ENCODE measurements at regions not wholly inside any gene's neighbourhood (a gene's known extent, or its start where the extent isn't known, plus 50 kb on each side); places are given as distances from the start of the nearest gene placed in this dataset.

DNA sequence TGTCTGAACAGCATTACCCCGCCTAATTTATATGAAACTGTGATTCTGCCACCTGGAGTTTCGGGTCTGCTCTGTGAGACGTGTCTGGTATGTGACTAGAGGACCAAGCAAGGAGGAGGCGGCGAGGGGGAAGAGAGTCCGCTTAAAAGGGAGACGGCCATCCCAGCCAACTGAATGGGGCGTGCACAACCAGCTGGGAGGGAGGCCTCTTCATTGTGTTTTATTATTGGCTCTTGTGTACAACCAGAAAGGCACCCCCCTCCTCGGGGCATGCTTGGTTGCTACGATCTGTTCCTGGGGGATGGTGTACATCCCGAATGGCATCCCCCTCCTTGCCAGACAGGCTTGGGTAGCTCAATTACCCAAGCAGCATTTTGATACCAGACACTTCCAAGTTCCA is 384.5 kb upstream of the SALL1 start:
- TF ChIP-seq, protein P1, sequence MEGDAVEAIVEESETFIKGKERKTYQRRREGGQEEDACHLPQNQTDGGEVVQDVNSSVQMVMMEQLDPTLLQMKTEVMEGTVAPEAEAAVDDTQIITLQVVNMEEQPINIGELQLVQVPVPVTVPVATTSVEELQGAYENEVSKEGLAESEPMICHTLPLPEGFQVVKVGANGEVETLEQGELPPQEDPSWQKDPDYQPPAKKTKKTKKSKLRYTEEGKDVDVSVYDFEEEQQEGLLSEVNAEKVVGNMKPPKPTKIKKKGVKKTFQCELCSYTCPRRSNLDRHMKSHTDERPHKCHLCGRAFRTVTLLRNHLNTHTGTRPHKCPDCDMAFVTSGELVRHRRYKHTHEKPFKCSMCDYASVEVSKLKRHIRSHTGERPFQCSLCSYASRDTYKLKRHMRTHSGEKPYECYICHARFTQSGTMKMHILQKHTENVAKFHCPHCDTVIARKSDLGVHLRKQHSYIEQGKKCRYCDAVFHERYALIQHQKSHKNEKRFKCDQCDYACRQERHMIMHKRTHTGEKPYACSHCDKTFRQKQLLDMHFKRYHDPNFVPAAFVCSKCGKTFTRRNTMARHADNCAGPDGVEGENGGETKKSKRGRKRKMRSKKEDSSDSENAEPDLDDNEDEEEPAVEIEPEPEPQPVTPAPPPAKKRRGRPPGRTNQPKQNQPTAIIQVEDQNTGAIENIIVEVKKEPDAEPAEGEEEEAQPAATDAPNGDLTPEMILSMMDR (IDR thresholded peaks at IDR 0.05), result no peak
- no peak for TF ChIP-seq ZFX (IDR thresholded peaks at IDR 0.05; ENCODE audit: borderline replicate concordance)
- H3K27ac ChIP-seq, result no peak overlapping the region

- TF ChIP-seq ZFX (IDR thresholded peaks at IDR 0.05; ENCODE audit: borderline replicate concordance), result no peak
- TF ChIP-seq, protein P1 (IDR thresholded peaks at IDR 0.05), result no peak
- H3K27ac ChIP-seq, result no peak overlapping the region
Measured at GRCh38 chr16:51532551-51532950, 381.5 kb upstream of the SALL1 start.

DNA sequence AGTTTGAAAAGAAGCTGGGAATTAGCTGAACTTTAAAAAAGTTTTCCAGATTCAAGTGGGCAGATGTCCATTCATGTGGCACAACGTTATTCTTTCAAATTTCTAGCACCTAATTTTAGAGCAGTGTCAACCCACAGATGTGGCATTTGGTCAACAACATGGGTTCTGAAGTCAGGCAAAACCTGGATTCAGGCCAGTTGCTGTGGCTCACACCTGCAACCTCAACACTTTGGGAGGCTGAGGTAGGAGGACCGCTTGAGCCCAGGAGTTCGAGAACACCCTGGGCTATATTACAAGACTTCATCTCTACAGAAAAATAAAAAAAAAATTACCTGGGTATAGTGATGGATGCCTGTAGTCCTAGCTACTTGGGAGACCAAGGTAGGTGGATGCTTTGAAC is 380.2 kb upstream of the SALL1 start:
- no peak overlapping the region for H3K27ac ChIP-seq
- TF ChIP-seq ZFX (IDR thresholded peaks at IDR 0.05; ENCODE audit: borderline replicate concordance), result no peak
- TF ChIP-seq, protein P1 (IDR thresholded peaks at IDR 0.05), result no peak

DNA sequence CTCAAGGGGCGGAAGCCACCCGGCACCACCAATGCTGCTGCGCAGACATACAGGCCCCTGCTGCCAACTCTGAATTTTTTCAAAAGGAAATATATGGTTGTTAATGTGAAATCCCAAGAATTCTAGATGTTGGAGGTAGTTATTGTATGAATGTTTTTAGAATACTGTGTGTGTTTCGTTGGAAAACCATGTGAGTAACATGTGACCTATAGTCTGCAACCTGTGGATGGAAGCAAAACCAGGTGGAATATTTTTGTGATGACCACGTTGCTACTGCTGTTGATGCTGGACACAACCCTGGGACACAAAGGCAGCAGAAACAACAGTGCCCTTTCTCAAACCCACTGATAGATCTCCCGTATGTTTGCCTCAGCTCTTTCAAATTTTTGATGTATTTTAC is 376.3 kb upstream of the SALL1 start:
- TF ChIP-seq, protein P1 (IDR thresholded peaks at IDR 0.05), result no peak
- H3K27ac ChIP-seq, result no peak overlapping the region

DNA sequence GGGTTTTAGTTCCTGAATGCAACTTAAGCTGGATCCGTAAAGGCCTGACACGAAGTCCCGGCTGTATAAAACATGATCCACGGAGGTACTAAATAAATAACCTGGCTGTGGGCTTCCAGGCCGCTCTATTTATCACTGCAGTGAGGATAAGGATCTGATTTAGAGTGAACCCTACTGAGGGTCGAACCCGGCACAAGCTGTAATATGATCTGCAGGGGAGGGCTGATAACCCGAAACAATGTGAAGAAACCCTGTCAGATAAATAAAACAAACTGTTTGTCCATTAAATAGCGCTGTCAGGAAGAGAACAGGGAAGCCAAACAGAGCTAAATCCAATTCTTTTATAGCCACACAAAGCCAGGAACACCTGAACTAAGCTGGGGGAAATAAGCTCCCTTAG is 375.6 kb upstream of the SALL1 start:
- no peak for TF ChIP-seq ZFX (IDR thresholded peaks at IDR 0.05; ENCODE audit: borderline replicate concordance)
- TF ChIP-seq, protein P1 (IDR thresholded peaks at IDR 0.05), result no peak
- H3K27ac ChIP-seq, result no peak overlapping the region

GRCh38 chr16:51524555-51525373 is 373.7 kb upstream of the SALL1 start:
- no peak for TF ChIP-seq ZFX (IDR thresholded peaks at IDR 0.05; ENCODE audit: borderline replicate concordance)
- TF ChIP-seq, protein P1 (IDR thresholded peaks at IDR 0.05), result no peak
- H3K27ac ChIP-seq, result no peak overlapping the region

DNA sequence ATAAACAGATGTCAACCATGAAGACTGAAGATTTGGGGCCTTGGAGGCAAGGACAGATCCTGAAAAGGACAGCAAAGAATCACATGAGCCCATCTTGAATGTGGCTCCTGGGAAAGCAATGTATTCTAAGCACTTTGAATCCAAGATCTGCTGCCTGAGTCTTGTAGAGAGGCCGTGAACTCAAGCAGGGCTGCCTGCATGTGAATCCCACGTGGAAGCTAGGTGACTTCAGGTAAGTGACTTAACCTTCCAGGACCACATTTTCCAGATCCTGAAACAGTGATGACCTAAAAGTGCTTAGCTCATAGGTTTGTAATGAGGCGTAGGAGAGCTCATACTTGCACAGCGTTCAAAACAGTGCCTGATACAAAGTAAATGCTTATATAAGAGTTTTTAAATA is 373.0 kb upstream of the SALL1 start:
- no peak overlapping the region for H3K27ac ChIP-seq
- TF ChIP-seq, protein P1 (IDR thresholded peaks at IDR 0.05), result no peak
- TF ChIP-seq ZFX (IDR thresholded peaks at IDR 0.05; ENCODE audit: borderline replicate concordance), result no peak
